Prostate gland (tissue), 2 donors: ENCODE measurements at regions not wholly inside any gene's neighbourhood (a gene's known extent, or its start where the extent isn't known, plus 50 kb on each side); places are given as distances from the start of the nearest gene placed in this dataset.

Source experiments
- DNase-seq: peaks from one replicate; pipeline ENCODE4 v3.0.0-alpha.2; 2019; ENCODE audit warnings: low spot score
- H3K27ac ChIP-seq, 2 donors: fragments of 200-600 bp; sonication (generic); 2 replicates each; pipeline ENCODE4 v1.5.1; 2017 to 2019
- H3K27me3 ChIP-seq: fragments of 200-600 bp; sonication (generic); replicated peaks from 2 replicates; pipeline ENCODE4 v1.5.1; 2019; ENCODE audit not compliant: insufficient read depth
- H3K36me3 ChIP-seq, 2 donors: fragments of 200-600 bp; sonication (generic); 1 replicate in 1 of 2; 2 replicates in 1 of 2; pipeline versions ENCODE4 v1.5.1 to v1.8.1; 2017 to 2019
- H3K4me1 ChIP-seq: fragments of 200-600 bp; sonication (generic); replicated peaks from 2 replicates; pipeline ENCODE4 v1.5.1; 2019
- H3K4me3 ChIP-seq, 2 donors: fragments of 200-600 bp; sonication (generic); 2 replicates each; pipeline ENCODE4 v1.5.1; 2017 to 2019
- H3K9me3 ChIP-seq: fragments of 200-600 bp; sonication (generic); 2 replicates; pipeline ENCODE4 v1.5.1; 2017
- POLR2A ChIP-seq: fragments of 450-650 bp; IDR thresholded peaks from one replicate; pipeline ENCODE4 v1.6.1; 2016; ENCODE audit warnings: antibody characterized with exemption, mild to moderate bottlenecking
- POLR2AphosphoS5 ChIP-seq: sonication (generic); formaldehyde crosslinking; IDR thresholded peaks from one replicate; pipeline ENCODE4 v1.6.1; 2017; ENCODE audit warnings: antibody characterized with exemption
- WGBS: methylation state at CpG from one replicate; pipeline ENCODE4 v1.1.5; 2018; 5-methylcytosine and 5-hydroxymethylcytosine counted together
- intact Hi-C: fragments of 100-400 bp; cut with DNase I; formaldehyde crosslinking; loops from one replicate; pipeline ENCODE4 v1.14.2; 2022
- TF ChIP-seq, protein P1 (sequence below), 4 experiments: fragments of 200-600 bp in 2 of 4; fragments of 450-650 bp in 2 of 4; sonication (generic) in 2 of 4; IDR thresholded peaks; 1 replicate in 3 of 4; 2 replicates in 1 of 4; pipeline ENCODE4 v1.5.1; 2016 to 2019; ENCODE audit warnings: antibody characterized with exemption in 4 of 4, mild to moderate bottlenecking in 2 of 4, moderate library complexity in 2 of 4

DNA sequence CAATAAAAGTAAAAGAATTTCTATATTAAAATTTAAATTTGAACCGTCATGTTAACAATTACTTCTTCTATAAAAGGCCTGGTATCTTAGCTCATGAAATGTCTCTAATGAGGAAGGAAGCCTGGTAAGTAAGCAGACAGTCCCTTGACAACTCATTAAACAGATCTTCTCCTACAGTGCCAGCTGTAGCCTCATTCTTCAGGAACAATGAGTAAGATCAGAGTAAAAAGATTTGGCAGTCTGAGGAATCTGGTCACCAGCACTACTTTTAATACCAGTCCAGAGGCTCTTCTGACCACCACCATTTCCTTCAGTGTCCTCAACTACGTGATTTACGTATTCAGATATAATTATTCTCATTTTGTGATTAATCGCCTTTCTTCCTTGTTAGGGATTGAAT, 955.0 kb upstream of the ALCAM start:
- WGBS: 71% methylated on average over 4 of the region's 4 CpGs
- intact Hi-C loops: no loop called here
- H3K9me3 ChIP-seq: no peaks in the 10 kb centered on the region

DNA sequence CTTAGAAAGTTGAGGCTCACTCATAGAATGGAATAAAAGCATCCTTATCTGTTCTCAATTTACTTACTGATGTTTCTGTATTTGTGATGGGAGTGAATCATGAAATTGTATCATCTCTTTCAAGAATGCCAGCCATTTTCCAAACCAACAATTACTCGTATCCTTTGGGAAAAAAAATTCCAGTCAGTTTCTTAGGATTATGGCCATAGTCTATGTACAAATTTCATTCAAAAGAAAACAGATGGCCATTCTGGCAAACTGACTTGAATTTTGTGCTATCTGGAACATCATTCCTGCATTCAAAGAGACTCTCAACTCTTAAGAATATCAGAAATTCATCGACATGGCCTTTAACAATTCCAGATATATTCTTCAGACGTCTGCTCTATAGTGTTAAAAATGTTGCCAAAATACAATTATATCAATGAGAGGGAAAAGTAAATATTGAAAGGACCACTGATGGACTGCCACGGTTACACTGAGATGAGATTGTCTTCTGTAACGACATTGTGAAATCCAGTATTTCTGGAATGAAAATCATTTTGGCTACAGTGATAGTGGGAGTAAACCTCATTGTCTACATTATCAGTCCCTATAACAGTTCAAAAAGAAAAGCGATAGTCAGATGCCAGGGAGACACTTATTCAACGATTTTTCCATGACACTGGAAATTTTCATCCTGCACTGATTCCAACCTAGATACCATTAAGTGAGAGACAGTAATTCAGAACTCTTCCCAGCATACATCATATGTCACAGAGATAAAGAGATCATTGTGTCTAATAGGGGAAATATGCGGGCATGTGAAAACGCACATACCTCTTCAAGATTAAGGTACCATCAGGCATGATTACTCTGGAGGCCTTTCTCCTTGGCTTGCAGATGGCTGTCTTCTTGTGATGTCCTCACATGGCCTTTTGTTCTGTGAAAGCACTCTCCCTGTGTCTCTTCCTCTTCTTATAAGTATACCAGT, 953.8 kb upstream of the ALCAM start:
- no peaks in the 10 kb centered on the region for H3K4me1 ChIP-seq
- intact Hi-C loops: no loop called here
- TF ChIP-seq, protein P1, sequence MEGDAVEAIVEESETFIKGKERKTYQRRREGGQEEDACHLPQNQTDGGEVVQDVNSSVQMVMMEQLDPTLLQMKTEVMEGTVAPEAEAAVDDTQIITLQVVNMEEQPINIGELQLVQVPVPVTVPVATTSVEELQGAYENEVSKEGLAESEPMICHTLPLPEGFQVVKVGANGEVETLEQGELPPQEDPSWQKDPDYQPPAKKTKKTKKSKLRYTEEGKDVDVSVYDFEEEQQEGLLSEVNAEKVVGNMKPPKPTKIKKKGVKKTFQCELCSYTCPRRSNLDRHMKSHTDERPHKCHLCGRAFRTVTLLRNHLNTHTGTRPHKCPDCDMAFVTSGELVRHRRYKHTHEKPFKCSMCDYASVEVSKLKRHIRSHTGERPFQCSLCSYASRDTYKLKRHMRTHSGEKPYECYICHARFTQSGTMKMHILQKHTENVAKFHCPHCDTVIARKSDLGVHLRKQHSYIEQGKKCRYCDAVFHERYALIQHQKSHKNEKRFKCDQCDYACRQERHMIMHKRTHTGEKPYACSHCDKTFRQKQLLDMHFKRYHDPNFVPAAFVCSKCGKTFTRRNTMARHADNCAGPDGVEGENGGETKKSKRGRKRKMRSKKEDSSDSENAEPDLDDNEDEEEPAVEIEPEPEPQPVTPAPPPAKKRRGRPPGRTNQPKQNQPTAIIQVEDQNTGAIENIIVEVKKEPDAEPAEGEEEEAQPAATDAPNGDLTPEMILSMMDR (IDR thresholded peaks at IDR 0.05): no peak
- H3K27me3 ChIP-seq: no peaks in the 10 kb centered on the region
- 78% methylated on average over 9 of the region's 9 CpGs for WGBS
- no peaks in the 10 kb centered on the region for H3K36me3 ChIP-seq
- DNase-seq: no peak
- H3K27ac ChIP-seq: no peak overlapping the region
- no peak overlapping the region for H3K4me3 ChIP-seq
- H3K9me3 ChIP-seq: no peaks in the 10 kb centered on the region

More for the DNA sequence above, 955.0 kb upstream of the ALCAM start:
- Histone ChIP-seq H3K36me3 (no peaks in the 10 kb centered on the region), H3K4me1 (no peaks in the 10 kb centered on the region), H3K27me3 (no peaks in the 10 kb centered on the region), H3K4me3 (no peak overlapping the region), H3K27ac (no peak overlapping the region)
- DNase-seq: no peak
- no peak for TF ChIP-seq POLR2AphosphoS5
- TF ChIP-seq, protein P1 (IDR thresholded peaks at IDR 0.05): no peak
- TF ChIP-seq POLR2A: no peak

DNA sequence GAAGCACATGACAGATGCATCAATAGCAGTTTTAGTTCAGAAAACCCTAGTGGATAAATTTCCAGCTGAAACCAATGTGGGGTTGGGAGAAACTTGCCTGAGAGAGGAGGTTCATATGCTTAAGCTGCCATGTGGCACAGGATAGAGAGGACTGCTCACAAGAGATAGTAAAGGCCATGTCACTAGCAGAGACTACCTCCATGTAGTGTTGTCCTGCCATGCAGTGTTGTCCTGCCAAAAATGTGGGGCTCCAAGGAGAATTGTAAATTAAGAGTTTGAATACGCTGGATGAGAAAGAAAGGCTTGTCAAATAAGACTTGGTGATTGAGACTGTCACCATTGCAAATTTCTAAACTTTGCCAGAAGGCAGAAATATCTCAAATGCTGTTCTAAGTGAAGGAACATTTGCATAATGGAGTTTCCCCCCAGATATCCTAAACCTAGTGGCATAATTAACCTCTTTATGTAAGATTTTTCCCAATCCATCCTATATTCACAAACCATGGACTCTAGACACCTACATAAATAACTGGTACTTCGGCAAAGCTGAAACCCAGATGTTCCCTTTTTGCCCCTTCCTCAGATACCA, 938.3 kb upstream of the ALCAM start:
- 93% methylated on average over 2 of the region's 2 CpGs for WGBS
- no peak overlapping the region for H3K27ac ChIP-seq
- H3K27me3 ChIP-seq: no peaks in the 10 kb centered on the region
- DNase-seq: no peak
- intact Hi-C loops: no loop called here
- H3K9me3 ChIP-seq: no peaks in the 10 kb centered on the region
- H3K4me1 ChIP-seq: no peaks in the 10 kb centered on the region
- TF ChIP-seq POLR2A (no peak), POLR2AphosphoS5 (no peak)
- TF ChIP-seq, protein P1 (IDR thresholded peaks at IDR 0.05): no peak
- no peak overlapping the region for H3K4me3 ChIP-seq
- no peaks in the 10 kb centered on the region for H3K36me3 ChIP-seq

DNA sequence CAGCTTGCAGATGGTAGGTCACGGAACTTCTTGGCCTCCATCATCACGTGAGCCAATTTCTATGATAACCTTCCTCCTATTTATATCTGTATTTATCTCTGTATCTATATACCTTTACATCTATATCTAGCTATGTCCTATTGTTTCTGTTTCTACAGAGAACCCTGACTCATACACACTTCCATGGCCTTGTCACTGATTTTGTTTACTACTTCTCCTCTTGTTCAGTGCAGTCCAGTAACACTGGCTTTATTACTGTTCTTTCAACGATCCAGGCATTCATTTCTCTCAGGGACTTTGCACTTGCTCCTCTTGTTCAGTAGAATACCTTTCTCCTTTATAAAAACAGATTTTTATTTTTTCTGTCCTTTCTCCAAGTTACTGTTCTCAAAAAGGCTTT, 937.0 kb upstream of the ALCAM start:
- TF ChIP-seq POLR2AphosphoS5: no peak
- TF ChIP-seq, protein P1 (IDR thresholded peaks at IDR 0.05): no peak
- no peak for TF ChIP-seq POLR2A
- no peak overlapping the region for H3K4me3 ChIP-seq
- H3K36me3 ChIP-seq: no peaks in the 10 kb centered on the region
- H3K27me3 ChIP-seq: no peaks in the 10 kb centered on the region
- WGBS: 93% methylated on average over 3 of the region's 3 CpGs
- H3K4me1 ChIP-seq: no peaks in the 10 kb centered on the region
- no peak overlapping the region for H3K27ac ChIP-seq
- intact Hi-C loops: no loop called here
- DNase-seq: no peak
- H3K9me3 ChIP-seq: no peaks in the 10 kb centered on the region

DNA sequence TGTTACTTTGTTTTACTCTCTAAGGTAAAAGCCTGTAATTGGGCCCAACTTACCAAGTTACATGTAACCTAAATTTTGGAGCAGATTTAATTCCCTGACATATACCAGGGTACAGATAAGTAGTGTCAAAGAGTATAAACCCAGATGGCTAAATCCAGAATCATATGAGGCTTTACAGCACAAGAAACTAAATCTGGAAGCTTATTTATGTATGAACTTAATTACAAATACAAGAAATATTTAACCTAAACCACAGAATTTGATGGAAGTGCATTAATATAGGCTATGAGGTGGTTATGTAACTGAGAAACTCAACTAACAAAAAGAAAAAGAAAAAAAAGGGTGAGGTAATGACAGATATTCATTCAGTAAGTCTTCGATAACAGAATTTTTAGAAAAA, 930.2 kb upstream of the ALCAM start:
- DNase-seq: no peak
- Histone ChIP-seq H3K36me3 (no peaks in the 10 kb centered on the region), H3K27ac (no peak overlapping the region), H3K27me3 (no peaks in the 10 kb centered on the region), H3K4me1 (no peaks in the 10 kb centered on the region), H3K4me3 (no peak overlapping the region), H3K9me3 (no peaks in the 10 kb centered on the region)
- no peak for TF ChIP-seq POLR2A
- TF ChIP-seq, protein P1 (IDR thresholded peaks at IDR 0.05): no peak
- TF ChIP-seq POLR2AphosphoS5: no peak
- intact Hi-C loops: no loop called here
- 94% methylated on average over 1 of the region's 1 CpG for WGBS
